Suprapubic skin (tissue), 4 donors: ENCODE measurements at regions not wholly inside any gene's neighbourhood (a gene's known extent, or its start where the extent isn't known, plus 50 kb on each side); places are given as distances from the start of the nearest gene placed in this dataset.

ENCODE experiments used
- DNase-seq, 2 donors: peaks; one replicate each; pipeline ENCODE4 v3.0.0-alpha.2; 2019; ENCODE audit warnings: low spot score in 2 of 2
- H3K27ac ChIP-seq: fragments of 200-600 bp; sonication (generic); one replicate; pipeline ENCODE4 v1.5.1; 2019
- H3K27me3 ChIP-seq: fragments of 200-600 bp; sonication (generic); one replicate; pipeline ENCODE4 v1.5.1; 2019
- H3K36me3 ChIP-seq: fragments of 200-600 bp; sonication (generic); one replicate; pipeline ENCODE4 v1.5.1; 2019
- H3K4me1 ChIP-seq: fragments of 200-600 bp; sonication (generic); one replicate; pipeline ENCODE4 v1.5.1; 2019
- H3K4me3 ChIP-seq: fragments of 200-600 bp; sonication (generic); one replicate; pipeline ENCODE4 v1.5.1; 2019; ENCODE audit warnings: mild to moderate bottlenecking
- H3K9me3 ChIP-seq: fragments of 200-600 bp; sonication (generic); one replicate; pipeline ENCODE4 v1.5.1; 2019
- EP300 ChIP-seq: sonication (generic); formaldehyde crosslinking; IDR thresholded peaks from one replicate; pipeline ENCODE4 v1.6.1; 2017; ENCODE audit warnings: antibody characterized with exemption
- POLR2A ChIP-seq, 2 donors: fragments of 450-650 bp; IDR thresholded peaks; one replicate each; pipeline ENCODE4 v1.6.1; 2017; ENCODE audit warnings: antibody characterized with exemption in 2 of 2, mild to moderate bottlenecking in 2 of 2, moderate library complexity in 2 of 2
- POLR2AphosphoS5 ChIP-seq, 3 donors: sonication (generic); formaldehyde crosslinking; IDR thresholded peaks; one replicate each; pipeline ENCODE4 v1.6.1; 2017; ENCODE audit warnings: antibody characterized with exemption in 3 of 3
- WGBS: methylation state at CpG from one replicate; pipeline ENCODE4 v1.1.5; 2018; 5-methylcytosine and 5-hydroxymethylcytosine counted together
- TF ChIP-seq, protein P1 (sequence below), 2 donors: fragments of 200-600 bp in 1 of 2; fragments of 450-650 bp in 1 of 2; sonication (generic) in 1 of 2; IDR thresholded peaks; one replicate each; pipeline ENCODE4 v1.5.1; 2016 to 2019; ENCODE audit warnings: antibody characterized with exemption in 2 of 2, mild to moderate bottlenecking in 1 of 2, moderate library complexity in 1 of 2

DNA sequence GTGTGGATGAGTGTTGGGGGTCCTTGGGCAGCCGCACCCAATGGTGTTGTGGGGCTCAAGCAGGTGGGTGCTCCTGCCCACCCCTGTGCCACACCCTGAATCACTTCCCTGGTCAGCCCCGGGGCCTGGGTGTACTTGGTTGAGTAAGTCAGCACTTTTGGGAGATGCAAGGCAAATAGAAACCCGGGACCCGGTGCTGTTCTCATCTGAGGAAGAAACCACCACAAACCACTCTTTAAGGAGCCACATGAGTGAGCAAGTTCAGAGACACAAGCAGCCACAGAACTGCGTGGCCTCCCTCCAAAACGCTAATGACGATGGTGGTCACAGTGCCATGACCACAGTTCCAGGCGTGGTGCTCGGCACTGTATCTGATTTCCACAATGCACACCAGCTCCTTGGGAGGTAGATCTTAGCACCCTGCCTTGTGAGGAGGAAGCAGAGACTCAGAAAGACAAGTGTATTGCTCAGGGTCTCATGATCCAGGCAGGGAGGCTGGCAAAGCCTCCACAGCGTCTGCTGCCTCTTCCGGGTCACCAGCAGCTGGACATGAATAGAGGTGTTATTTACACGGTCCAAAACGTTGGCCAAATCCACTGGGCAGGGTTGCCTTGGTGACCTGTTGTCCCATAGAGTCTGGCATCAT lies 118.2 kb upstream of the ALDH1A3 start:
- no peak for DNase-seq
- H3K27ac ChIP-seq = no peak overlapping the region
- 86% methylated on average over 11 of the region's 13 CpGs for WGBS
- H3K27me3 ChIP-seq = no peaks in the 10 kb centered on the region
- H3K36me3 ChIP-seq = no peaks in the 10 kb centered on the region
- H3K9me3 ChIP-seq = no peaks in the 10 kb centered on the region
- peaks cover 20% of the 10 kb centered on the region for H3K4me1 ChIP-seq
- H3K4me3 ChIP-seq = no peak overlapping the region
- TF ChIP-seq POLR2A (IDR thresholded peaks at IDR 0.05) (no peak), EP300 (no peak), POLR2AphosphoS5 (IDR thresholded peaks at IDR 0.05) (no peak)
- TF ChIP-seq, protein P1, sequence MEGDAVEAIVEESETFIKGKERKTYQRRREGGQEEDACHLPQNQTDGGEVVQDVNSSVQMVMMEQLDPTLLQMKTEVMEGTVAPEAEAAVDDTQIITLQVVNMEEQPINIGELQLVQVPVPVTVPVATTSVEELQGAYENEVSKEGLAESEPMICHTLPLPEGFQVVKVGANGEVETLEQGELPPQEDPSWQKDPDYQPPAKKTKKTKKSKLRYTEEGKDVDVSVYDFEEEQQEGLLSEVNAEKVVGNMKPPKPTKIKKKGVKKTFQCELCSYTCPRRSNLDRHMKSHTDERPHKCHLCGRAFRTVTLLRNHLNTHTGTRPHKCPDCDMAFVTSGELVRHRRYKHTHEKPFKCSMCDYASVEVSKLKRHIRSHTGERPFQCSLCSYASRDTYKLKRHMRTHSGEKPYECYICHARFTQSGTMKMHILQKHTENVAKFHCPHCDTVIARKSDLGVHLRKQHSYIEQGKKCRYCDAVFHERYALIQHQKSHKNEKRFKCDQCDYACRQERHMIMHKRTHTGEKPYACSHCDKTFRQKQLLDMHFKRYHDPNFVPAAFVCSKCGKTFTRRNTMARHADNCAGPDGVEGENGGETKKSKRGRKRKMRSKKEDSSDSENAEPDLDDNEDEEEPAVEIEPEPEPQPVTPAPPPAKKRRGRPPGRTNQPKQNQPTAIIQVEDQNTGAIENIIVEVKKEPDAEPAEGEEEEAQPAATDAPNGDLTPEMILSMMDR (IDR thresholded peaks at IDR 0.05) = no peak

DNA sequence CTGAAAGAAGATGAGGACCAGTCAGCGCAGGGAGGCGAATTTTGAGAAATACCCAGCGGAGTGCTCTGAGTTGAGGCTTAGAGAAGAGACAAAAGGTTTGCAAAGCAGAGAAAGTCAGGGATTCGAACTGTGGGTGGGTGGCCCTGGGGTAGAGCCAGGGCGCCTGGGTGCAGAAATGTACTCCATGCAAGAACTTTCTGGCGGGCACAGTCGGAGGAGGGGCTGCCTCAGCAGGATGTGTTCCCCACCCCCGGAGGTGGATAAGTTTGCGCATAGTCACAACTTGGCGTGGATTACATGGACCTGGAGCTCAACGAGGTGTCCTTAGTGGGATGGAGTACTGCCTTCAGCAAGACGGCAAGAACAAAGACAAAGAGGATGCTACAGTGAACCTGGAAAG lies 117.3 kb upstream of the ALDH1A3 start:
- DNase-seq = peak in 1 of 2 donors; percentile 65
- TF ChIP-seq POLR2A (IDR thresholded peaks at IDR 0.05) (no peak), POLR2AphosphoS5 (IDR thresholded peaks at IDR 0.05) (no peak), EP300 (no peak)
- TF ChIP-seq, protein P1 (IDR thresholded peaks at IDR 0.05) = no peak

DNA sequence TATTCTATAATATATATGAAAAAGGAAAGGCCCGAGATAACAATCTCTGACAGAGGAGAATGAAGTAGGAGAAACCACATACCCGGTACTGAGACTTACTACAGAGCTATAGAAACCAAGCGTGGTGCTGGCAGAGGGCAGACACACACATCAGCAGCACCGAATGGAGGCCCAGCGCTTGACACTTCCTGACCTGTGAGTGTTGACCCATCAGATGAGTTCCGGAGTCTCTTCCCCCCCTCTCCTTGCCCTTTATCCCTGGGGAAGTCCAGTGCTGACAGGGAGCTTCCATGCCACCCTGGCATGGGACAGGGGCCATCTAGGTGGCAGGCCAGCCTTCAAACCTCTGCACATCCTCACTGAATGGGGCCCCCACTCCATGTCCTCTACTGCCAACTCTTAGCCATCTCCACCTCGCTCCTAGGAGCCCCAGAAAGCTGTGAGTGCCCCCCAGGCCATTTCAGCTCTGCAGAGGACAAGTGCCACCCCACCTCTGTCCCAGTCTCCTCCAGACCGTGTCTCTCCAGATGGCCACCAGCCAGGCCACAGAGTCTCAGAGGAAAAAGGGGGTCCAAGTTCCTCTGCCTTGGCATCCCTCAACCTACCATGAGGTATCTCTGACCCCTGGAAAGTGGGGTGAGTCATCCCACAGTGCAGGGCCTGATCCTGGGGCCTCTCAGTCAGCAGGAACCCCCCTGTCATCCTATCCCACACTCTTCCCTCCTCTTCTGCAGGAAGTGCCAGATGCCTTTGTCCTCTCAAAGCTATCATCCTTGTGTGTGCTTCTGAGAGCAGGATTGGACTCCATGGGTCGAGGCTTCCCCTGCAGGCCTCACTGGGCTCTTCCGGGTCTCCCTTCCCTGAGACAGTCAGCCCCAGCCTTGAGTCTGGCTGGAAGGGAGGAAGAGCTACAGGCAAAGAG lies 116.5 kb upstream of the ALDH1A3 start:
- TF ChIP-seq EP300 (no peak), POLR2AphosphoS5 (IDR thresholded peaks at IDR 0.05) (no peak)
- 86% methylated on average over 9 of the region's 10 CpGs for WGBS
- H3K27ac ChIP-seq = no peak overlapping the region
- no peak overlapping the region for H3K4me3 ChIP-seq
- H3K27me3 ChIP-seq = peaks cover 3% of the 10 kb centered on the region
- no peak for DNase-seq
- H3K36me3 ChIP-seq = no peaks in the 10 kb centered on the region
- no peaks in the 10 kb centered on the region for H3K9me3 ChIP-seq
- peaks cover 20% of the 10 kb centered on the region for H3K4me1 ChIP-seq

More for the DNA sequence above, 117.3 kb upstream of the ALDH1A3 start:
- Histone ChIP-seq H3K4me1 (peaks cover 20% of the 10 kb centered on the region), H3K27ac (no peak overlapping the region), H3K36me3 (no peaks in the 10 kb centered on the region), H3K27me3 (no peaks in the 10 kb centered on the region), H3K4me3 (no peak overlapping the region), H3K9me3 (no peaks in the 10 kb centered on the region)
- 83% methylated on average over 12 of the region's 12 CpGs for WGBS

DNA sequence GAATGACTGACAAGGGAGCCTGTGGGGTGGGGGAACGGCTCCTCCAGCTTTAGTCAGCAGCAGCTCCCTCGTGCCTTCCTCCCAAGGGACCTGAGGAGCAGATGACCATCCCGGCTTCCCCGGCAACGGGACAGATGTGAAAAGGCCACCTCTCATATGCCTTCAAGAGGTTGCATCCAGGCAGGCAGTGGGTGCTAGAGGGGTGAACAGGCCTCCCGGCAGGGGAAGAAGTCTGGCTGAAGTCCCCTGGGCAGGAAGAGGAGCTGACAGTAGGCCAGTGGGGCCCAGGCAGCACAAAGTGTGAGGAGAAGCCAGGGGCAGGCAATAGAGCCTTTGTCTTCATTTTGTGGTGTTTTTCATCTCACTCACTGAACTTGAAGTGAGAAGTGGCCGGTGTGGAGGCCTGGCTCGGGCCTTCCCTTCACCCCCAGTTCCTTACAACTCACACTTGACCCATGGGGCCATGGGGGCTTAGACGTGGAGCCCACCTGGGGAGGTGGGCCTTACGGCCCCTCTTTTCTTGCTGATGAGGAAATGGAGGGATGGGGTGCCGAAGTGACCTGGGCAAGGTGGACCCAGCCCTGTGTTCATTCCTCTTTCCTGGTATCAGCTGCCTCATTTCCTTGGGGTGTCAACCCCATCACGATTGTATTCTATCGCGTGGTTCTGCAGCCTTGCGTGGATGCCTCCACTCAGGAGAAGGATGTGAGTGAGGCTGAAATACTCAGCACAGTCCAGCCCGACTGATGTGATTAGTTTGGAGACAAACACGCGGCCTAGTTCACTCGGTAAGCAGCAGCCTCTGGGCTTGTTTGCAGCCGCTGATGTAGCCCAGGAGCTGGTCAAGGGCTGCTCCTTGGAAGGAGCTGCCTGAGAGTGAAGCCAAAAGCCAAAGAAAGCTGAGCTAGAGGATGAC lies 115.5 kb upstream of the ALDH1A3 start:
- Histone ChIP-seq H3K27me3 (peaks cover 3% of the 10 kb centered on the region), H3K27ac (no peak overlapping the region), H3K4me1 (peaks cover 17% of the 10 kb centered on the region), H3K36me3 (no peaks in the 10 kb centered on the region), H3K9me3 (no peaks in the 10 kb centered on the region), H3K4me3 (no peak overlapping the region)
- no peak for TF ChIP-seq EP300
- no peak for TF ChIP-seq POLR2A (IDR thresholded peaks at IDR 0.05)
- TF ChIP-seq POLR2AphosphoS5 (IDR thresholded peaks at IDR 0.05) = no peak
- TF ChIP-seq, protein P1 (IDR thresholded peaks at IDR 0.05) = no peak
- 86% methylated on average over 15 of the region's 20 CpGs for WGBS
- peak in 1 of 2 donors; percentile 73 for DNase-seq

DNA sequence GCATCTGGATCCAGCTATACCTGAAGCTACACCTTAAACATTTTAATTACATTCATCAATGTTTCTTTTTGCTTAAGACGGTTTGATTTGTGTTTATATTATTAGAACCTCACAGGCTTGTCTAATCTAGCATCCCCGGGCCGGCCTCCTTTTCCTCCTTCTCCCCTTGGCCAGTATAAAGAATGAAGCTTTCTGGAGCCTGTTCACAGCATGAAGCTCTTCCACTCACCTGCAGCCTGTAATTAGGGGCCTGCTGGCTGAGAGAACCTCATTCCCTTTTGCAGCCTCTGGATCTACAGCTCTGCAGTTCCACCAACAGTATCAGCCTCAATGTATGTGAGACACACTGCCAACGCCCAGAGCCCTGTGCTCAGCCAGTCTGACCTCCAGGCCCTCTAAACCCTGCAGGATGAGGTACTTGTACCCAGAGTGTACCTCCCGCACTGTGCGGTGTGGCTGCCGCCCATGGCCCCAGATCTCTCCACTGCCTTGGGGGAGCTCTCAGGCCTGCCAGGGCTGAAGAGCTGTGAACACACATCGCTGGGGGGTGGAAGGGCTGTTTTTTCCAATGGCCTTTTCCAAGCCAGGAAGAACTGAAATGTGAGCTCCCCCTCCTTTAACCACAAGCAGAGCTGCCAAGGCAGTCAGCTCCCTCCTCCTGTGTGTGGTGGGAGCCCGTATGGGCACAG lies 114.7 kb upstream of the ALDH1A3 start:
- H3K9me3 ChIP-seq = no peaks in the 10 kb centered on the region
- H3K36me3 ChIP-seq = no peaks in the 10 kb centered on the region
- no peak overlapping the region for H3K27ac ChIP-seq
- H3K4me1 ChIP-seq = peaks cover 8% of the 10 kb centered on the region
- H3K27me3 ChIP-seq = peaks cover 3% of the 10 kb centered on the region
- WGBS = 56% methylated on average over 6 of the region's 9 CpGs
- TF ChIP-seq, protein P1 (IDR thresholded peaks at IDR 0.05) = no peak
- no peak for DNase-seq
- no peak overlapping the region for H3K4me3 ChIP-seq
